Suppressor macrophage treated with lipopolysaccharide for 1 hour (primary cell): ENCODE measurements at regions not wholly inside any gene's neighbourhood (a gene's known extent, or its start where the extent isn't known, plus 50 kb on each side); places are given as distances from the start of the nearest gene placed in this dataset.
"Not testable (repeated sequence)": the region's sequence is repeated elsewhere in the genome, so short reads cannot be mapped to it uniquely, and the experiment has no call there.

Experiments used
- DNase-seq, 3 donors: peaks; one replicate each; pipeline ENCODE4 v3.0.0-alpha.2; 2020 to 2022

DNA sequence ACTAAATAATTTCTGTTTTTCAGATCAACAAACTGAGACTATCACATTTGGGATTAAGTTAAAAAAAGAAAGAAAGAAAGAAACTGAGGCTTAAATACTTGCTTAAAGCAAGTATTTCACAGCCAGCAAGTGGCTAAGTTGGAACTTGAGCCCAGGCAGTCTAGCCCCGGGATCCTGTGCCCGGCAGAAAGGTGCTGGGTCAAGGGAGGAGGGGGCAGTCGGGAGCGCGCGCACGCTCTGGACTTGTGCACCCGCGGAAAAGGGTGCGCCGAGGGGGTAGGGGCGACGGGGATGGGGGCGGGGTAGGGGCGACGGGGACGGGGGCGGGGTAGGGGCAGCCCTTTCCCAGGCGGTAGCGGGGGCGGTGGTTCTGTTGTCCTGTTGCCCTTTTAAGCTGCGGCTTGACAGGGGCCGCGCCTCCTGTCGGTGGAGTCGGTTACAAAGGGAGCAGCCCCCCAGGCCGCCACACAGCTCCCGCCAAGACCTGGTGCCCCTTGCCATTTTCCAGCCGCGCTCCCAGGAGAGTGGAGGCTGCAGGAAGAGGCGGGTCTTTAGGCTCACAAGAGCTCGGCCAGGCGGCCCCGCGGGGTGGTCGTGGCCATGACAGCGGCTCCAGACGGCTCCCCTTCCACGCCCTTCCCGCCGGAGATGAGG lies 60.6 kb downstream of the GOLGA8T start:
- peak in 1 of 3 donors; percentile 10 for DNase-seq

- peak; percentile 47 to 84 (median 57) for DNase-seq
Measured at GRCh38 chr15:30196009-30196375, 61.1 kb downstream of the GOLGA8T start.

GRCh38 chr15:30196769-30197168 lies 61.9 kb downstream of the GOLGA8T start:
- DNase-seq = not testable (repeated sequence)

DNA sequence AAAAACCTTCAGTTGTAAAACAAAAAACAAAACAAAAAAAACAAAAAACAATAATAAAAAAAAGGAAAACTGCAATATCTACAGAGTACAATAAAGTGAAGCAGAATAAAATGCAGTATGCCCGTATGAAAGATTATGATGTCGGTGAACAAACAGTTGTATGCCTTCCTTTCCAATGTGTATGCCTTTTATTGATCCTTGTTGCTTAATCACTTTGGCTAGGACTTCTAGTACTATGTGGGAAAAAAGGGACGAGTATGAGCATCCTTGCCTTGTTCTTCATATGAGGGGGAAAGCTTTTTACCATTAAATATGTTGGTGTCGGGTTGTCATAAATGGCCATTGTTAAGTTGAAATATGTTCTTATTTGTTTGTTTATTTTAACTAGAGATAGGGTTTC lies 66.7 kb downstream of the GOLGA8T start:
- not testable (repeated sequence) for DNase-seq

- not testable (repeated sequence) for DNase-seq
Measured at GRCh38 chr15:30213733-30214132, 78.9 kb downstream of the GOLGA8T start.

GRCh38 chr15:30221803-30222202 lies 87.0 kb downstream of the GOLGA8T start:
- DNase-seq = not testable (repeated sequence)

- not testable (repeated sequence) for DNase-seq
Measured at GRCh38 chr15:30222798-30223591, 88.1 kb downstream of the GOLGA8T start.

DNA sequence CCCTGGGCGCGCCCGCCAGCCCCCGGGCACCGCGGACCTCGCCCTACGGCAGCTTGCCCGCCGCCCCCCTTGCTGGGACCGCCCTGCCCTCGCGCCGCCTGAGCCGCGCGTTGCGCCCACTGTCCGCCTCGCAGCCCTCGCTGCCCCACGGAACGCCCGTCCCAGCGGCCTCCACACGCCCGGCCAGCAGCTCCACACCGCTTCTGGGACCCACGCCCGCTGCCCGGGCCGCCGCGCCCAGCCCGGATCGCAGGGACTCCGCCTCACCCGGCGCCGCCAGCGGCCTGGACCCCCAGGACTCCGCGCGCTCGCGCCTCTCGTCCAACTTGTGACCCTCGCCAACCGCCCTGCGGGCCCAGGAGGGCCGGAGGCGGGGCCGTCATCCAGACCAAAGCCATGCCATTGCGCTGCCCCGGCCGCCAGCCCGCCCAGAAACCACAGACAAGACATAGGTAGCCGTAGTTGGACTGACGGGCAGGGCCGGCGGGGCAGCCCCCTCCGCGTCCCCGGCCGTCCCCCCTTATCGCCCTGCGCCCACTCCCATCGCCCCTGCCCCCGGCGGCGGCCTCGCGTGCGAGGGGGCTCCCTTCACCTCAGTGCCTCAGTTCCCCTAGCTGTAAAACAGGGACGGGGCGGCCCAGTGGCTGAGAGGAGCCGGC lies 90.5 kb downstream of the GOLGA8T start:
- not testable (repeated sequence) for DNase-seq

GRCh38 chr15:30261432-30262141 lies 126.7 kb downstream of the GOLGA8T start:
- not testable (repeated sequence) for DNase-seq

DNA sequence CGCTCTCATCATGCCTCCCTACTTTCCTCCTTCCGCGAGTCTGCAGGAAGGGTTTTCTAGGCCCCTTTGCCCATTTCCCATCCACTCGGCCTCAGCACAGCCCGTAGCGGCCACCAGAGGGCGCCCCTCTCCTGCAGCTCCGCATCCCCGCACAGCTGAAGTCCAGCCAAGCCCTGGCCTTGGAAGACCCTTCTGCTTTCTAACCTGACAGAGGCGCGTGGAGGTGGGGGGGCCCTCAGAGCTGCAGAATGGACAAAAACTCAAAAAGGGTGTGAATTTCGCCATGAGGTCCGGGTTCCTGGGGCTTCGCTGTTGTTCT lies 127.2 kb downstream of the GOLGA8T start:
- not testable (repeated sequence) for DNase-seq

- DNase-seq = not testable (repeated sequence)
Measured at GRCh38 chr15:30264000-30264399, 129.1 kb downstream of the GOLGA8T start.

DNA sequence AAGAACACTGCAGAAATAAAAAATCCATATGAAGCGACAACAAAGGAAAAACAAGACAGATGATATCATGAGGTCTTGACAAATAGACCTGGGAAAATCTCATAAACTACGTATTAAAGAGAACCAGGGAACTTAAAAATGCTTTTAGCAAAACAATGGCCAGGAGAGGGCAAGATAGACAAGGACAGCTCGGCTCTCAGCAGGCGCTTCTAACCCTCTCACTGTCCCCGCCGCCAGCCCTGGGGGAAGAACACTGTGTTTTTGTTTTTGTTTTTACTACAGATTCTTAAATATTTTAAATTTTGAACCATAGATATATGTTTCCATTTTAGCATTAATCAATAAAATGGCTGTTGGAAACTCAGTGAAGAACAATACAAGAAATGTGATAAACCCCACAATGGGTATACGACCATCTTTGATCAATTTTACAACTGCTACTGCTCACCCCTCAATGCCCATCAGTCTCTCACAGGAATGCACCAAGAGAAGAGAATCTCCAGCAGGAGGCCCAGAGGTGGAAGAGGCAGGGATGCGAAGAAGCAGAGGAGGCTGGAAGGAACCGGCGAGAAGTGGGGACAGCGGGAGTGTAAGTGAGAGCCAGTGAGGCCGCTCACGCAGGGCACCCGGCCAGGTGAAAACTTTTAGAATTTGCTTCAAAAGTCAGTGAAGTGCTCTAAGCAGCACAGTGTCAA lies 98.0 kb downstream of the CHRFAM7A start:
- not testable (repeated sequence) for DNase-seq

GRCh38 chr15:30303968-30304367 lies 89.4 kb downstream of the CHRFAM7A start:
- DNase-seq = not testable (repeated sequence)
